Mesenchymal stem cell (in vitro differentiated cells and primary cell): ENCODE measurements at regions not wholly inside any gene's neighbourhood (a gene's known extent, or its start where the extent isn't known, plus 50 kb on each side); places are given as distances from the start of the nearest gene placed in this dataset.

Source experiments
- DNase-seq: peaks from one replicate; pipeline ENCODE4 v3.0.0-alpha.2; 2013
- H2AFZ ChIP-seq: one replicate; pipeline ENCODE4 v1.6.1; 2013; ENCODE audit warnings: low read depth, mild to moderate bottlenecking, control low read depth, inconsistent platforms, low read length, moderate library complexity
- H2AK5ac ChIP-seq: 2 replicates; pipeline ENCODE4 v1.6.1; 2013; ENCODE audit warnings: low read length, moderate library complexity, mild to moderate bottlenecking, inconsistent platforms; ENCODE audit not compliant: severe bottlenecking
- H2BK120ac ChIP-seq: one replicate; pipeline ENCODE4 v1.6.1; 2013; ENCODE audit warnings: low read depth, mild to moderate bottlenecking, inconsistent platforms, low read length, moderate library complexity
- H2BK12ac ChIP-seq, 2 experiments: one replicate each; pipeline ENCODE4 v1.6.1; 2013; ENCODE audit warnings: inconsistent platforms in 2 of 2, low read length in 2 of 2, mild to moderate bottlenecking in 2 of 2, moderate library complexity in 2 of 2, control low read depth in 1 of 2
- H2BK15ac ChIP-seq: one replicate; pipeline ENCODE4 v1.6.1; 2013; ENCODE audit warnings: mild to moderate bottlenecking, low read depth, inconsistent platforms; ENCODE audit not compliant: poor library complexity, severe bottlenecking
- H2BK5ac ChIP-seq: 2 replicates; pipeline ENCODE4 v1.6.1; 2013; ENCODE audit warnings: low read depth, mild to moderate bottlenecking, low read length, control low read depth, inconsistent platforms; ENCODE audit not compliant: poor library complexity, severe bottlenecking
- H3K14ac ChIP-seq, 2 experiments: one replicate each; pipeline ENCODE4 v1.6.1; 2013; ENCODE audit warnings: inconsistent platforms in 2 of 2, low read length in 2 of 2, control low read depth in 1 of 2, mild to moderate bottlenecking in 1 of 2, moderate library complexity in 1 of 2
- H3K18ac ChIP-seq, 2 experiments: one replicate each; pipeline ENCODE4 v1.6.1; 2013; ENCODE audit warnings: inconsistent platforms in 2 of 2, low read length in 2 of 2, control low read depth in 1 of 2, low read depth in 1 of 2, mild to moderate bottlenecking in 1 of 2
- H3K23ac ChIP-seq, 2 experiments: one replicate each; pipeline ENCODE4 v1.6.1; 2013; ENCODE audit warnings: inconsistent platforms in 2 of 2, low read length in 2 of 2, mild to moderate bottlenecking in 2 of 2, moderate library complexity in 2 of 2, control low read depth in 1 of 2
- H3K27ac ChIP-seq: 2 replicates; pipeline ENCODE4 v1.5.1; 2013; ENCODE audit warnings: mild to moderate bottlenecking, moderate library complexity, low read length, control low read depth, inconsistent platforms; ENCODE audit not compliant: poor library complexity, severe bottlenecking
- H3K27me3 ChIP-seq, 2 experiments: 2 replicates each; pipeline versions ENCODE4 v1.6.1 to v1.7.0; 2013; ENCODE audit warnings: low read length in 2 of 2, mild to moderate bottlenecking in 2 of 2, moderate library complexity in 2 of 2, control low read depth in 1 of 2, inconsistent platforms in 1 of 2; ENCODE audit not compliant: control insufficient read depth in 1 of 2, insufficient read depth in 1 of 2
- H3K36me3 ChIP-seq, 2 experiments: 2 replicates each; pipeline versions ENCODE4 v1.6.1 to v1.7.0; 2013; ENCODE audit warnings: low read length in 2 of 2, control low read depth in 1 of 2, inconsistent platforms in 1 of 2, low read depth in 1 of 2, mild to moderate bottlenecking in 1 of 2; ENCODE audit not compliant: insufficient read depth in 2 of 2, control insufficient read depth in 1 of 2
- H3K4ac ChIP-seq, 2 experiments: one replicate each; pipeline ENCODE4 v1.6.1; 2013; ENCODE audit warnings: inconsistent platforms in 2 of 2, low read length in 2 of 2, mild to moderate bottlenecking in 2 of 2, moderate library complexity in 2 of 2, control low read depth in 1 of 2, low read depth in 1 of 2
- H3K4me1 ChIP-seq: 2 replicates; pipeline ENCODE4 v1.6.1; 2013; ENCODE audit warnings: low read depth, low read length, control low read depth; ENCODE audit not compliant: control insufficient read depth, insufficient read depth
- H3K4me2 ChIP-seq: 2 replicates; pipeline ENCODE4 v1.6.1; 2013; ENCODE audit warnings: low read length, mild to moderate bottlenecking, inconsistent platforms; ENCODE audit not compliant: poor library complexity, severe bottlenecking
- H3K4me3 ChIP-seq, 2 experiments: 2 replicates each; pipeline versions ENCODE4 v1.5.1 to v1.7.0; 2013; ENCODE audit warnings: low read length in 2 of 2, mild to moderate bottlenecking in 2 of 2, control low read depth in 1 of 2, low read depth in 1 of 2; ENCODE audit not compliant: insufficient read depth in 1 of 2
- H3K79me1 ChIP-seq: replicated peaks from 2 replicates; pipeline ENCODE4 v1.6.1; 2013; ENCODE audit warnings: mild to moderate bottlenecking, control low read depth, low read length, inconsistent platforms; ENCODE audit not compliant: poor library complexity, severe bottlenecking
- H3K9ac ChIP-seq: 2 replicates; pipeline ENCODE4 v1.7.0; 2013; ENCODE audit warnings: mild to moderate bottlenecking, low read length, moderate library complexity
- H3K9me3 ChIP-seq: 2 replicates; pipeline ENCODE4 v1.7.0; 2013; ENCODE audit warnings: mild to moderate bottlenecking, low read length; ENCODE audit not compliant: control insufficient read depth
- H4K8ac ChIP-seq: one replicate; pipeline ENCODE4 v1.6.1; 2013; ENCODE audit warnings: inconsistent platforms, mild to moderate bottlenecking, low read length, moderate library complexity
- H4K91ac ChIP-seq: one replicate; pipeline ENCODE4 v1.6.1; 2013; ENCODE audit warnings: mild to moderate bottlenecking, low read length, inconsistent platforms
- WGBS: methylation state at CpG from one replicate; pipeline ENCODE4 v1.1.7; 2013; ENCODE audit warnings: mixed read lengths; 5-methylcytosine and 5-hydroxymethylcytosine counted together

DNA sequence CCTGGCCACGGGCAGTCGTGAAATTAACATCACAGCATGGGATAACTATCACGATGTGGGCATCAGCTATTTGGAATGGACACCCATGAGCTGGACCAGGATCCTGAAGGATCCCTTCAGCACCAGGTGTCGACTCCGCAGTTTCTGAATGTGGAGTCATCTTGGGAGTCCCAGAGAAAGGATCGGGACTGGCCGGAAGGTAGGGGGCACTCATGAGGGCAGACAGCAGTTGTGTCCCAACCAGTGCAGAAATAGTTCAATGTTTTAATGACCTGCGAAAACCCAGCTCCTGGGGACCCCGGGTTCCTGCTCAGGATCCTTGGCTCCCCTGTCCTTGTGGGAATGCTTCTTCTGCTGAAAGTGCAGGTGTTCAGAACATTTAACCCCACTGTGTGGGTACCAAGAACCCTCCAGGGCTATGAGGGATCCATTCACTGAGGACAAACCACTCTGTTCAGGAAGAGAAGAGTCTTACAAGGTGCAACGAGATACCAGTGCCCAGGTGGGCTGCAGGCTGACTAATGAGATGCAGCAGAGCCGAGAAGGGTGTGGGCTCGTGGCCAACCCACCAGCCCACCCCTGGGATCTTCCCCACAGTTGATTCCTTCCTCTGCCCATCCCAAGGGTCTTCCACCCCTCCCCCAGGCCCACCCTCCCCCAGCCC is 154.8 kb downstream of the SALL1 start:
- no peak overlapping the region for H3K9ac ChIP-seq
- H2BK5ac ChIP-seq: no peak overlapping the region
- H3K4me3 ChIP-seq: no peak overlapping the region
- H3K4me2 ChIP-seq: no peak overlapping the region
- H3K18ac ChIP-seq: no peak overlapping the region
- H3K27me3 ChIP-seq: no peaks in the 10 kb centered on the region
- H3K79me1 ChIP-seq: no peaks in the 10 kb centered on the region
- WGBS: 76% methylated on average over 12 of the region's 12 CpGs
- no peak overlapping the region for H2AFZ ChIP-seq
- no peak overlapping the region for H4K91ac ChIP-seq
- H3K27ac ChIP-seq: no peak overlapping the region
- H3K23ac ChIP-seq: no peak overlapping the region
- no peak for DNase-seq
- H3K14ac ChIP-seq: no peak overlapping the region
- H2BK12ac ChIP-seq: no peak overlapping the region
- H2BK15ac ChIP-seq: no peak overlapping the region
- no peak overlapping the region for H2AK5ac ChIP-seq
- no peaks in the 10 kb centered on the region for H3K36me3 ChIP-seq
- H4K8ac ChIP-seq: no peak overlapping the region
- H3K4ac ChIP-seq: no peak overlapping the region
- no peaks in the 10 kb centered on the region for H3K4me1 ChIP-seq
- no peak overlapping the region for H2BK120ac ChIP-seq
- no peaks in the 10 kb centered on the region for H3K9me3 ChIP-seq

DNA sequence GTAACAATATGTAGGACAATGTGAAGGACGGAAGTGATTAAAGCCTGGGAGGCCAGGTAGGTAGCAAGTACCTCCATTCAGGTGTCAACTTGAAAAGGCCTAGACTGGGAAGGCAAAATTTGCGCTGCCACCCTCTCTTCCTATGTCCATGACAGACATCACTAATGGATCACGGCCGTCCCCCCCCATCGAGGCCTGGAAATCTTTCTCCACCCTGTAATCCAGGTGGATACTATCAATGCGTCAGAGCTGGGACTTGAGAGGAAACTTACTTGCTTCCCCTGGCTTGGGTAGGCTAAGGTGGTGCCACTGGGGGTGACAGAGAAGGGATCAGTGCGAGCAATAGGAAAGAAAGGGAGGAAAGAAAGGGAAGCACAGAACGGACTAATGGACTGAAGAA is 156.1 kb downstream of the SALL1 start:
- no peak overlapping the region for H3K23ac ChIP-seq
- no peaks in the 10 kb centered on the region for H3K9me3 ChIP-seq
- no peak overlapping the region for H3K9ac ChIP-seq
- no peak overlapping the region for H3K14ac ChIP-seq
- H3K27ac ChIP-seq: no peak overlapping the region
- H4K91ac ChIP-seq: no peak overlapping the region
- H3K79me1 ChIP-seq: no peaks in the 10 kb centered on the region
- H3K4me1 ChIP-seq: no peaks in the 10 kb centered on the region
- no peak overlapping the region for H2AFZ ChIP-seq
- no peak overlapping the region for H2BK15ac ChIP-seq
- H3K18ac ChIP-seq: no peak overlapping the region
- H2BK12ac ChIP-seq: no peak overlapping the region
- no peak overlapping the region for H3K4me2 ChIP-seq
- H3K4me3 ChIP-seq: no peak overlapping the region
- no peak for DNase-seq
- H4K8ac ChIP-seq: no peak overlapping the region
- H2BK120ac ChIP-seq: no peak overlapping the region
- no peak overlapping the region for H2BK5ac ChIP-seq
- WGBS: 90% methylated on average over 8 of the region's 8 CpGs
- no peaks in the 10 kb centered on the region for H3K27me3 ChIP-seq
- H3K36me3 ChIP-seq: no peaks in the 10 kb centered on the region
- H3K4ac ChIP-seq: no peak overlapping the region
- H2AK5ac ChIP-seq: no peak overlapping the region

- H3K4me1 ChIP-seq: no peaks in the 10 kb centered on the region
- H2BK5ac ChIP-seq: no peak overlapping the region
- no peak overlapping the region for H3K4me2 ChIP-seq
- no peak overlapping the region for H3K18ac ChIP-seq
- no peak for DNase-seq
- H2AK5ac ChIP-seq: no peak overlapping the region
- H3K4ac ChIP-seq: no peak overlapping the region
- H3K23ac ChIP-seq: no peak overlapping the region
- H3K14ac ChIP-seq: no peak overlapping the region
- no peaks in the 10 kb centered on the region for H3K27me3 ChIP-seq
- no peak overlapping the region for H4K8ac ChIP-seq
- no peak overlapping the region for H2BK15ac ChIP-seq
- H2AFZ ChIP-seq: no peak overlapping the region
- H3K4me3 ChIP-seq: no peak overlapping the region
- H3K36me3 ChIP-seq: no peaks in the 10 kb centered on the region
- no peak overlapping the region for H4K91ac ChIP-seq
- H3K9me3 ChIP-seq: no peaks in the 10 kb centered on the region
- no peak overlapping the region for H2BK12ac ChIP-seq
- H3K9ac ChIP-seq: no peak overlapping the region
- no peak overlapping the region for H2BK120ac ChIP-seq
- H3K27ac ChIP-seq: no peak overlapping the region
- H3K79me1 ChIP-seq: no peaks in the 10 kb centered on the region
- WGBS: 93% methylated on average over 18 of the region's 18 CpGs
Measured at GRCh38 chr16:50992350-50993032, 158.6 kb downstream of the SALL1 start.

GRCh38 chr16:50991436-50991835 is 159.6 kb downstream of the SALL1 start:
- Histone ChIP-seq H2BK5ac (no peak overlapping the region), H3K36me3 (no peaks in the 10 kb centered on the region), H3K18ac (no peak overlapping the region), H3K14ac (no peak overlapping the region), H2AK5ac (no peak overlapping the region), H2AFZ (no peak overlapping the region), H4K8ac (no peak overlapping the region), H3K4me3 (no peak overlapping the region), H3K27me3 (no peaks in the 10 kb centered on the region), H3K9ac (no peak overlapping the region), H2BK120ac (no peak overlapping the region), H2BK12ac (no peak overlapping the region), H2BK15ac (no peak overlapping the region), H3K4me2 (no peak overlapping the region), H3K4me1 (no peaks in the 10 kb centered on the region), H4K91ac (no peak overlapping the region), H3K27ac (no peak overlapping the region), H3K4ac (no peak overlapping the region), H3K23ac (no peak overlapping the region), H3K79me1 (no peaks in the 10 kb centered on the region), H3K9me3 (peaks cover 5% of the 10 kb centered on the region)
- whole genome bisulfite sequencing: 89% methylated on average over 9 of the region's 13 CpGs
- DNase-seq: no peak
